Stimulated activated CD8-positive, alpha-beta memory T cell treated with anti-CD3 and anti-CD28 coated beads, Interleukin-15, amount 100 ng/mL, for 4 hours (primary cell): ENCODE measurements at regions not wholly inside any gene's neighbourhood (a gene's known extent, or its start where the extent isn't known, plus 50 kb on each side); places are given as distances from the start of the nearest gene placed in this dataset.
"Not testable (repeated sequence)": the region's sequence is repeated elsewhere in the genome, so short reads cannot be mapped to it uniquely, and the experiment has no call there.

Experiments used
- DNase-seq, 2 donors: peaks; one replicate each; pipeline ENCODE4 v3.0.0-alpha.2; 2020; ENCODE audit warnings: low read depth in 2 of 2

GRCh38 chr10:131363416-131363815 lies 51.9 kb upstream of the TCERG1L start:
- no peak for DNase-seq

- no peak for DNase-seq
Measured at GRCh38 chr10:131371571-131371970, 60.0 kb upstream of the TCERG1L start.

- no peak for DNase-seq
Measured at GRCh38 chr10:131381576-131381975, 70.1 kb upstream of the TCERG1L start.

GRCh38 chr10:131385161-131385872 lies 73.8 kb upstream of the TCERG1L start:
- DNase-seq = not testable (repeated sequence)

GRCh38 chr10:131387018-131387529 lies 75.6 kb upstream of the TCERG1L start:
- DNase-seq = no peak

- DNase-seq = no peak
Measured at GRCh38 chr10:131391936-131392335, 80.4 kb upstream of the TCERG1L start.

GRCh38 chr10:131396121-131397050 lies 84.9 kb upstream of the TCERG1L start:
- no peak for DNase-seq

GRCh38 chr10:131398166-131398565 lies 86.6 kb upstream of the TCERG1L start:
- no peak for DNase-seq

- no peak for DNase-seq
Measured at GRCh38 chr10:131399981-131400380, 88.5 kb upstream of the TCERG1L start.

- DNase-seq = no peak
Measured at GRCh38 chr10:131400513-131400912, 89.0 kb upstream of the TCERG1L start.

- no peak for DNase-seq
Measured at GRCh38 chr10:131402771-131403650, 91.5 kb upstream of the TCERG1L start.

- DNase-seq = no peak
Measured at GRCh38 chr10:131403936-131404335, 92.4 kb upstream of the TCERG1L start.

- no peak for DNase-seq
Measured at GRCh38 chr10:131404886-131405285, 93.4 kb upstream of the TCERG1L start.

GRCh38 chr10:131406676-131407392 lies 95.3 kb upstream of the TCERG1L start:
- DNase-seq = no peak

- no peak for DNase-seq
Measured at GRCh38 chr10:131418681-131419080, 107.2 kb upstream of the TCERG1L start.

GRCh38 chr10:131419797-131420196 lies 108.3 kb upstream of the TCERG1L start:
- DNase-seq = no peak

GRCh38 chr10:131420867-131421266 lies 109.3 kb upstream of the TCERG1L start:
- no peak for DNase-seq

GRCh38 chr10:131421381-131421780 lies 109.9 kb upstream of the TCERG1L start:
- no peak for DNase-seq

GRCh38 chr10:131422731-131423130 lies 111.2 kb upstream of the TCERG1L start:
- no peak for DNase-seq

GRCh38 chr10:131424053-131424452 lies 112.5 kb upstream of the TCERG1L start:
- no peak for DNase-seq
